HEK293 (cell line): ENCODE measurements at regions not wholly inside any gene's neighbourhood (a gene's known extent, or its start where the extent isn't known, plus 50 kb on each side); places are given as distances from the start of the nearest gene placed in this dataset.

Experiments
- CTCF ChIA-PET: fragments of 350-600 bp; formaldehyde crosslinking; extraction: SDS; loops from one replicate; lab custom pipeline; 2021; ENCODE audit warnings: antibody characterized with exemption; lab: Yijun Ruan, JAX
- POLR2A ChIA-PET: fragments of 300-600 bp; formaldehyde crosslinking; extraction: SDS; loops from one replicate; lab custom pipeline; 2020; ENCODE audit warnings: antibody characterized with exemption, inconsistent platforms; lab: Yijun Ruan, JAX
- H3K27ac ChIP-seq: fragments of 200-500 bp; sonication (Bioruptor generic); 2 replicates; pipeline ENCODE4 v1.5.1; 2014; ENCODE audit warnings: low read depth, low read length, control low read depth, inconsistent platforms; ENCODE audit errors: extremely low read depth
- H3K36me3 ChIP-seq, 2 experiments: fragments of 200-500 bp in 1 of 2; sonication (Bioruptor generic) in 1 of 2; 1 replicate in 1 of 2; 2 replicates in 1 of 2; pipeline ENCODE4 v1.5.1; 2014 to 2017; ENCODE audit warnings: inconsistent platforms in 2 of 2, low read length in 2 of 2; ENCODE audit not compliant: control insufficient read depth in 2 of 2, insufficient read depth in 1 of 2
- H3K4me1 ChIP-seq: fragments of 200-500 bp; sonication (Bioruptor generic); 2 replicates; pipeline ENCODE4 v1.5.1; 2014; ENCODE audit warnings: mild to moderate bottlenecking, low read length, inconsistent platforms; ENCODE audit not compliant: control insufficient read depth, insufficient read depth
- H3K4me3 ChIP-seq: 2 replicates; pipeline ENCODE4 v1.5.1; 2011; ENCODE audit warnings: low read depth, mild to moderate bottlenecking, control low read depth, low read length, moderate library complexity
- H3K9me3 ChIP-seq: fragments of 200-500 bp; sonication (Bioruptor generic); 2 replicates; pipeline ENCODE4 v1.5.1; 2014; ENCODE audit warnings: low read depth, low read length, inconsistent platforms; ENCODE audit not compliant: control insufficient read depth, insufficient read depth
- KLF7 ChIP-seq: fragments of 450-650 bp; formaldehyde crosslinking; IDR thresholded peaks from 2 replicates; pipeline ENCODE4 v1.5.1; 2016; ENCODE audit warnings: missing biosample characterization, missing genetic modification characterization, borderline replicate concordance
- KLF8 ChIP-seq: fragments of 450-650 bp; formaldehyde crosslinking; IDR thresholded peaks from 2 replicates; pipeline ENCODE4 v1.5.1; 2016; ENCODE audit warnings: missing biosample characterization, missing genetic modification characterization
- SETDB1 ChIP-seq: IDR thresholded peaks from one replicate; pipeline ENCODE4 v1.6.1; 2017; ENCODE audit warnings: mild to moderate bottlenecking, low read length, moderate library complexity, mixed read lengths; ENCODE audit not compliant: insufficient read length
- YY1 ChIP-seq: fragments of 450-650 bp; formaldehyde crosslinking; IDR thresholded peaks from 2 replicates; pipeline ENCODE4 v1.5.1; 2018; ENCODE audit warnings: missing biosample characterization, missing genetic modification characterization
- ZBTB20 ChIP-seq: fragments of 450-650 bp; formaldehyde crosslinking; IDR thresholded peaks from 2 replicates; pipeline ENCODE4 v1.5.1; 2016; ENCODE audit warnings: missing biosample characterization, missing genetic modification characterization
- ZNF132 ChIP-seq: fragments of 450-650 bp; formaldehyde crosslinking; IDR thresholded peaks from 2 replicates; pipeline ENCODE4 v1.5.1; 2017; ENCODE audit warnings: missing biosample characterization, missing genetic modification characterization, borderline replicate concordance
- ZNF140 ChIP-seq: fragments of 450-650 bp; formaldehyde crosslinking; IDR thresholded peaks from 2 replicates; pipeline ENCODE4 v1.5.1; 2016; ENCODE audit warnings: missing biosample characterization, missing genetic modification characterization
- ZNF175 ChIP-seq: fragments of 450-650 bp; formaldehyde crosslinking; IDR thresholded peaks from 2 replicates; pipeline ENCODE4 v1.5.1; 2016; ENCODE audit warnings: missing biosample characterization, missing genetic modification characterization
- ZNF184 ChIP-seq: fragments of 450-650 bp; IDR thresholded peaks from 2 replicates; pipeline ENCODE4 v1.5.1; 2018; ENCODE audit warnings: missing biosample characterization, mild to moderate bottlenecking, missing genetic modification characterization
- ZNF24 ChIP-seq: fragments of 450-650 bp; formaldehyde crosslinking; IDR thresholded peaks from 2 replicates; pipeline ENCODE4 v1.5.1; 2016; ENCODE audit warnings: missing biosample characterization, missing genetic modification characterization
- ZNF37A ChIP-seq: fragments of 450-650 bp; IDR thresholded peaks from 2 replicates; pipeline ENCODE4 v1.5.1; 2018; ENCODE audit warnings: missing biosample characterization, missing genetic modification characterization
- ZNF394 ChIP-seq: fragments of 450-650 bp; formaldehyde crosslinking; IDR thresholded peaks from 2 replicates; pipeline ENCODE4 v1.5.1; 2016; ENCODE audit warnings: missing biosample characterization, missing genetic modification characterization, mild to moderate bottlenecking, moderate library complexity, borderline replicate concordance
- ZNF473 ChIP-seq: fragments of 450-650 bp; formaldehyde crosslinking; IDR thresholded peaks from 2 replicates; pipeline ENCODE4 v1.5.1; 2017; ENCODE audit warnings: missing biosample characterization, missing genetic modification characterization
- ZNF544 ChIP-seq: fragments of 450-650 bp; formaldehyde crosslinking; IDR thresholded peaks from 2 replicates; pipeline ENCODE4 v1.5.0; 2017; ENCODE audit warnings: missing biosample characterization, missing genetic modification characterization
- ZNF548 ChIP-seq: fragments of 450-650 bp; formaldehyde crosslinking; IDR thresholded peaks from 2 replicates; pipeline ENCODE4 v1.5.1; 2016; ENCODE audit warnings: missing biosample characterization, missing genetic modification characterization
- ZNF585B ChIP-seq: fragments of 450-650 bp; formaldehyde crosslinking; IDR thresholded peaks from 2 replicates; pipeline ENCODE4 v1.5.1; 2016; ENCODE audit warnings: missing biosample characterization, missing genetic modification characterization
- ZNF707 ChIP-seq: fragments of 450-650 bp; formaldehyde crosslinking; IDR thresholded peaks from 2 replicates; pipeline ENCODE4 v1.5.1; 2016; ENCODE audit warnings: missing biosample characterization, missing genetic modification characterization
- ZNF777 ChIP-seq: fragments of 450-650 bp; formaldehyde crosslinking; IDR thresholded peaks from 2 replicates; pipeline ENCODE4 v1.5.1; 2017; ENCODE audit warnings: missing biosample characterization, missing genetic modification characterization, borderline replicate concordance
- ZNF830 ChIP-seq: fragments of 450-650 bp; IDR thresholded peaks from 2 replicates; pipeline ENCODE4 v1.5.0; 2018; ENCODE audit warnings: missing biosample characterization, missing genetic modification characterization, low read depth, mild to moderate bottlenecking, moderate library complexity
- TF ChIP-seq, protein P1 (sequence below): fragments of 450-650 bp; formaldehyde crosslinking; IDR thresholded peaks from 2 replicates; pipeline ENCODE4 v1.5.1; 2016; ENCODE audit warnings: missing biosample characterization, missing genetic modification characterization
- TF ChIP-seq, protein P2 (sequence below): IDR thresholded peaks from 2 replicates; pipeline ENCODE4 v1.6.1; 2011; ENCODE audit warnings: mild to moderate bottlenecking, low read depth, low read length, borderline replicate concordance
- TF ChIP-seq, protein P3 (sequence below): fragments of 450-650 bp; formaldehyde crosslinking; IDR thresholded peaks from 2 replicates; pipeline ENCODE4 v1.5.1; 2016; ENCODE audit warnings: missing biosample characterization, missing genetic modification characterization
- TF ChIP-seq, protein P4 (sequence below): fragments of 450-650 bp; formaldehyde crosslinking; IDR thresholded peaks from 2 replicates; pipeline ENCODE4 v1.5.1; 2016; ENCODE audit warnings: missing biosample characterization, missing genetic modification characterization
- TF ChIP-seq, protein P5 (sequence below): fragments of 450-650 bp; formaldehyde crosslinking; IDR thresholded peaks from 2 replicates; pipeline ENCODE4 v1.5.1; 2017; ENCODE audit warnings: missing biosample characterization, missing genetic modification characterization
- TF ChIP-seq, protein P6 (sequence below): fragments of 450-650 bp; formaldehyde crosslinking; IDR thresholded peaks from 2 replicates; pipeline ENCODE4 v1.5.1; 2016; ENCODE audit warnings: missing biosample characterization, missing genetic modification characterization, low read depth

DNA sequence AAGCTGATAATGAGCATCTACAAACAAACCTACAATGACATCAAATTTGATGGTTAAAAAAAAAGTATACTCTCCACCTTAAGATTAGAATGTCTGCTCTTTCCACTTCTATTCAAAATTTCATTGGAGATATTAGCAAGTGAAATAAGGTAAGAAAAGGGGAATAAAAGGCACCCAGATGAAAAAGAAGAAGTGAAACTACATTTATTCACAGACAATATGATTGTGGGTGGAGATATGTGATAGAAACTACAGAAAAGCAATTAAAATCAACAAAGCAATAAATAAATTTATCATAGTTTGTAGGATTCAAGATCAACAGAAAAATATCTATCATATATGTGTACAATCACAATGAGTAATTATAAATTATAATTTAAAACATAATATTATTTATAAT, 395.1 kb upstream of the CCNH start:
- H3K4me3 ChIP-seq: no peak overlapping the region
- TF ChIP-seq ZNF548: no peak
- TF ChIP-seq ZNF184 (tag by site-specific recombination): no peak
- no peak for TF ChIP-seq YY1 (tag by site-specific recombination)
- TF ChIP-seq, protein P1, sequence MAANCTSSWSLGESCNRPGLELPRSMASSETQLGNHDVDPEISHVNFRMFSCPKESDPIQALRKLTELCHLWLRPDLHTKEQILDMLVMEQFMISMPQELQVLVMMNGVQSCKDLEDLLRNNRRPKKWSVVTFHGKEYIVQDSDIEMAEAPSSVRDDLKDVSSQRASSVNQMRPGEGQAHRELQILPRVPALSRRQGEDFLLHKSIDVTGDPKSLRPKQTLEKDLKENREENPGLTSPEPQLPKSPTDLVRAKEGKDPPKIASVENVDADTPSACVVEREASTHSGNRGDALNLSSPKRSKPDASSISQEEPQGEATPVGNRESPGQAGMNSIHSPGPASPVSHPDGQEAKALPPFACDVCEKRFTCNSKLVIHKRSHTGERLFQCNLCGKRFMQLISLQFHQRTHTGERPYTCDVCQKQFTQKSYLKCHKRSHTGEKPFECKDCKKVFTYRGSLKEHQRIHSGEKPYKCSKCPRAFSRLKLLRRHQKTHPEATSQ (tag by site-specific recombination): no peak
- no peak for TF ChIP-seq ZNF473 (tag by site-specific recombination)
- TF ChIP-seq ZNF585B: no peak
- no peak for TF ChIP-seq SETDB1
- no peak for TF ChIP-seq ZNF37A (tag by site-specific recombination)
- no peak for TF ChIP-seq ZNF24 (tag by site-specific recombination)
- no peak for TF ChIP-seq ZNF830

DNA sequence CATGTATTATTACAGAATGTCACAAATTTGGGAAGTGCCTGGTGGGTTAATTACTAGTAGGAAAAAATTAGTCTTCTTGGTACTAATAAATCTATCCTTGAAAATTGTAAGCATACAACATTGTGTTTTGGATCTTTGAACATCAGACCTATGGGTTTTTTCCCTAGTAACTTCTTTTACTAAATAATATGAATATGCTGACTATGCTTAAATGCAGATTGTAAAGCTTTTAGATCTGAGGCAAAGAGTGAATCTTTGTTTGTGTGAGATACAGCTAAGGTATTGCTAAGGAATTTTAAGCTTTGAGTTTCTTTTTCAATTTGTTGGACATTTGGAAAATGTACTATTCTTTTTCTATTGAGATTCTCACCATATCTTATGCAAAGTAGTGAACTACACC, 390.6 kb upstream of the CCNH start:
- POLR2A ChIA-PET: no interaction called here
- CTCF ChIA-PET: interaction anchor here (0.6 to 1.2 kb wide), 4 partner anchors 11 to 225 kb away, joined by 3 to 4 read pairs (median 3); no protein-coding TSS in a partner anchor

More for the DNA sequence above, 395.1 kb upstream of the CCNH start:
- POLR2A ChIA-PET: no interaction called here
- no peaks in the 10 kb centered on the region for H3K4me1 ChIP-seq
- H3K9me3 ChIP-seq: no peaks in the 10 kb centered on the region
- no peak overlapping the region for H3K27ac ChIP-seq
- CTCF ChIA-PET: interaction anchor here (1.0 to 1.6 kb wide), 2 partner anchors 26 to 906 kb away, joined by 3 to 5 read pairs; no protein-coding TSS in a partner anchor
- H3K36me3 ChIP-seq: no peaks in the 10 kb centered on the region

More for the DNA sequence above, 390.6 kb upstream of the CCNH start:
- Histone ChIP-seq H3K4me3 (no peak overlapping the region), H3K9me3 (no peaks in the 10 kb centered on the region)
- TF ChIP-seq ZNF394 (tag by site-specific recombination) (no peak), ZNF707 (tag by site-specific recombination) (no peak), ZNF132 (no peak), KLF7 (tag by site-specific recombination) (no peak), ZNF544 (tag by site-specific recombination) (no peak), ZNF777 (tag by site-specific recombination) (no peak), ZNF140 (no peak), KLF8 (tag by site-specific recombination) (no peak), ZBTB20 (tag by site-specific recombination) (no peak), ZNF175 (tag by site-specific recombination) (no peak)
- TF ChIP-seq, protein P2, sequence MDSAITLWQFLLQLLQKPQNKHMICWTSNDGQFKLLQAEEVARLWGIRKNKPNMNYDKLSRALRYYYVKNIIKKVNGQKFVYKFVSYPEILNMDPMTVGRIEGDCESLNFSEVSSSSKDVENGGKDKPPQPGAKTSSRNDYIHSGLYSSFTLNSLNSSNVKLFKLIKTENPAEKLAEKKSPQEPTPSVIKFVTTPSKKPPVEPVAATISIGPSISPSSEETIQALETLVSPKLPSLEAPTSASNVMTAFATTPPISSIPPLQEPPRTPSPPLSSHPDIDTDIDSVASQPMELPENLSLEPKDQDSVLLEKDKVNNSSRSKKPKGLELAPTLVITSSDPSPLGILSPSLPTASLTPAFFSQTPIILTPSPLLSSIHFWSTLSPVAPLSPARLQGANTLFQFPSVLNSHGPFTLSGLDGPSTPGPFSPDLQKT: no peak
- TF ChIP-seq, protein P3, sequence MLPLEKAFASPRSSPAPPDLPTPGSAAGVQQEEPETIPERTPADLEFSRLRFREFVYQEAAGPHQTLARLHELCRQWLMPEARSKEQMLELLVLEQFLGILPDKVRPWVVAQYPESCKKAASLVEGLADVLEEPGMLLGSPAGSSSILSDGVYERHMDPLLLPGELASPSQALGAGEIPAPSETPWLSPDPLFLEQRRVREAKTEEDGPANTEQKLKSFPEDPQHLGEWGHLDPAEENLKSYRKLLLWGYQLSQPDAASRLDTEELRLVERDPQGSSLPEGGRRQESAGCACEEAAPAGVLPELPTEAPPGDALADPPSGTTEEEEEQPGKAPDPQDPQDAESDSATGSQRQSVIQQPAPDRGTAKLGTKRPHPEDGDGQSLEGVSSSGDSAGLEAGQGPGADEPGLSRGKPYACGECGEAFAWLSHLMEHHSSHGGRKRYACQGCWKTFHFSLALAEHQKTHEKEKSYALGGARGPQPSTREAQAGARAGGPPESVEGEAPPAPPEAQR: no peak
- TF ChIP-seq, protein P4, sequence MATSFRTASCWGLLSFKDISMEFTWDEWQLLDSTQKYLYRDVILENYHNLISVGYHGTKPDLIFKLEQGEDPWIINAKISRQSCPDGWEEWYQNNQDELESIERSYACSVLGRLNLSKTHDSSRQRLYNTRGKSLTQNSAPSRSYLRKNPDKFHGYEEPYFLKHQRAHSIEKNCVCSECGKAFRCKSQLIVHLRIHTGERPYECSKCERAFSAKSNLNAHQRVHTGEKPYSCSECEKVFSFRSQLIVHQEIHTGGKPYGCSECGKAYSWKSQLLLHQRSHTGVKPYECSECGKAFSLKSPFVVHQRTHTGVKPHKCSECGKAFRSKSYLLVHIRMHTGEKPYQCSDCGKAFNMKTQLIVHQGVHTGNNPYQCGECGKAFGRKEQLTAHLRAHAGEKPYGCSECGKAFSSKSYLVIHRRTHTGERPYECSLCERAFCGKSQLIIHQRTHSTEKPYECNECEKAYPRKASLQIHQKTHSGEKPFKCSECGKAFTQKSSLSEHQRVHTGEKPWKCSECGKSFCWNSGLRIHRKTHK (tag by site-specific recombination): no peak
- TF ChIP-seq, protein P5, sequence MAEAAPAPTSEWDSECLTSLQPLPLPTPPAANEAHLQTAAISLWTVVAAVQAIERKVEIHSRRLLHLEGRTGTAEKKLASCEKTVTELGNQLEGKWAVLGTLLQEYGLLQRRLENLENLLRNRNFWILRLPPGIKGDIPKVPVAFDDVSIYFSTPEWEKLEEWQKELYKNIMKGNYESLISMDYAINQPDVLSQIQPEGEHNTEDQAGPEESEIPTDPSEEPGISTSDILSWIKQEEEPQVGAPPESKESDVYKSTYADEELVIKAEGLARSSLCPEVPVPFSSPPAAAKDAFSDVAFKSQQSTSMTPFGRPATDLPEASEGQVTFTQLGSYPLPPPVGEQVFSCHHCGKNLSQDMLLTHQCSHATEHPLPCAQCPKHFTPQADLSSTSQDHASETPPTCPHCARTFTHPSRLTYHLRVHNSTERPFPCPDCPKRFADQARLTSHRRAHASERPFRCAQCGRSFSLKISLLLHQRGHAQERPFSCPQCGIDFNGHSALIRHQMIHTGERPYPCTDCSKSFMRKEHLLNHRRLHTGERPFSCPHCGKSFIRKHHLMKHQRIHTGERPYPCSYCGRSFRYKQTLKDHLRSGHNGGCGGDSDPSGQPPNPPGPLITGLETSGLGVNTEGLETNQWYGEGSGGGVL (tag by site-specific recombination): no peak
- TF ChIP-seq, protein P6, sequence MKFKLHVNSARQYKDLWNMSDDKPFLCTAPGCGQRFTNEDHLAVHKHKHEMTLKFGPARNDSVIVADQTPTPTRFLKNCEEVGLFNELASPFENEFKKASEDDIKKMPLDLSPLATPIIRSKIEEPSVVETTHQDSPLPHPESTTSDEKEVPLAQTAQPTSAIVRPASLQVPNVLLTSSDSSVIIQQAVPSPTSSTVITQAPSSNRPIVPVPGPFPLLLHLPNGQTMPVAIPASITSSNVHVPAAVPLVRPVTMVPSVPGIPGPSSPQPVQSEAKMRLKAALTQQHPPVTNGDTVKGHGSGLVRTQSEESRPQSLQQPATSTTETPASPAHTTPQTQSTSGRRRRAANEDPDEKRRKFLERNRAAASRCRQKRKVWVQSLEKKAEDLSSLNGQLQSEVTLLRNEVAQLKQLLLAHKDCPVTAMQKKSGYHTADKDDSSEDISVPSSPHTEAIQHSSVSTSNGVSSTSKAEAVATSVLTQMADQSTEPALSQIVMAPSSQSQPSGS (tag by site-specific recombination): no peak
- TF ChIP-seq, all 188 proteins: peak for 0
- Histone ChIP-seq H3K36me3 (no peaks in the 10 kb centered on the region), H3K4me1 (no peaks in the 10 kb centered on the region), H3K27ac (no peak overlapping the region)
